ES-I3 (cell line): ENCODE measurements at regions not wholly inside any gene's neighbourhood (a gene's known extent, or its start where the extent isn't known, plus 50 kb on each side); places are given as distances from the start of the nearest gene placed in this dataset.
"Not testable (repeated sequence)": the region's sequence is repeated elsewhere in the genome, so short reads cannot be mapped to it uniquely, and the experiment has no call there.

ENCODE experiments used
- H3K36me3 ChIP-seq: 2 replicates; pipeline ENCODE4 v1.6.1; 2013; ENCODE audit warnings: mild to moderate bottlenecking, low read length, control low read depth, moderate library complexity; ENCODE audit not compliant: insufficient read depth
- H3K4me1 ChIP-seq: 2 replicates; pipeline ENCODE4 v1.6.1; 2013; ENCODE audit warnings: mild to moderate bottlenecking, control low read depth, low read length; ENCODE audit not compliant: insufficient read depth
- H3K9ac ChIP-seq: 2 replicates; pipeline ENCODE4 v1.6.1; 2013; ENCODE audit warnings: low read depth, mild to moderate bottlenecking, low read length, moderate library complexity
- H3K9me3 ChIP-seq: 2 replicates; pipeline ENCODE4 v1.6.1; 2013; ENCODE audit warnings: mild to moderate bottlenecking, low read length, moderate library complexity; ENCODE audit not compliant: control insufficient read depth, insufficient read depth

DNA sequence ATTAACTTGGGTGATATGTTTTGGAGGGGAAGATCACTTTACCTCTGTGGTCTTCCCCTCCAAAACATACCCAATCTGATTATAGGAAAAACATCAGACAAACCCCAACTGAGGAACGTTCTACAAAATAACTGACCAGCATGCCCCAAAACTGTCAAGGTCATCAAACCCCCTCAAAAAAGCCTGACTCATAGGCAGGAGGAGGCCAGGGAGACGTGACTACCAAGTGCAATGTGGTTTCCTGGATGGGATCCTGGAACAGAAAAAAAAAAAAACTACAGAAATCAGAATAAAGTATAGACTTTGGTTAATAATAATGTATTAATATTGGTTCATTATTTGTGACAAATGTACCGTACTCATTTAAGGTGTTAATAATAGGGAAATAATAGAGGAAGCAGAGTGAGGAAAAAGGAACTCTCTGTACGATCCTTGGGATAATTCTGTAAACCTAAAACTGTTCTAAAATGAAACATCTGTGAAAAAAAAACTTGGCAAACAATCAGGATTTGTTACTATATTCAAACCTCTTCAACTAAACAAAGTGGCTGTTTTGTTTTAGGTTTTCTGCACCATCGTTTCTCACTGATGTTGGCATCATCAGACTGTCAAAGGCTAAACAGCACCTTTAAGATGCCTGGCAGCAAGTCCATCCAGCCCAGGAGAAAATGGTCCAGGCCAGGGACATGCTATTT is 266.7 kb upstream of the SDK2 start:
- Histone ChIP-seq H3K9me3 (no peaks in the 10 kb centered on the region), H3K9ac (no peak overlapping the region), H3K36me3 (no peaks in the 10 kb centered on the region), H3K4me1 (no peaks in the 10 kb centered on the region)

DNA sequence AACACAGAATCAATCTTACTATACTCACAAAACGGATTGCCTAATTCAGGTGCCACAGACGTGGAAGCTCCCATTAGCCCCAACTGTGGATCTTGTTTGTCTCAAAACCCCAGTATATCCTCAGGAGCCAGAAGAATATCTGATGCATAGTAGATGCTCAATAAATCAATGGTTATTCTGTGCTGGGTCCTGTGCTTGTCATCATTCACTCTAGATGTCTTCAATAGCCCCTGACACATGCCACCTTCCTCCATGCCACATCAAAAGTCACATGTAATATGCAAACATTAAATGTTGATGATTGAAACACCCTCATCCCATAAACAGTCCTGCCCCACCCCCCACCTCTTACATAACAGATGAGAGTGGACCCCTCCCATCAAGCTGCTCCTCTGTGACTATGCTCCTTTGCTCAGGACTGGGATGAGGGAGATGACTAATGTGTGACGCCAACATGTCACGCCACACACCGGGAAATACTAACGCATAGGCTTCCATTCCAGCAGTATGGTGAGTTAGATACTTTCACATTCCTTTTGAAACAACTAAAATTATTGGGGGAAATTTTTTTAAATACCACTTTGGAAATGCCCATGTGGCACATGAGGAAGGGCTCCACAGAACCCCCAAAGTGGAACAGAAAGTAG is 267.6 kb upstream of the SDK2 start:
- no peaks in the 10 kb centered on the region for H3K36me3 ChIP-seq
- no peaks in the 10 kb centered on the region for H3K9me3 ChIP-seq
- H3K9ac ChIP-seq = no peak overlapping the region
- H3K4me1 ChIP-seq = no peaks in the 10 kb centered on the region

DNA sequence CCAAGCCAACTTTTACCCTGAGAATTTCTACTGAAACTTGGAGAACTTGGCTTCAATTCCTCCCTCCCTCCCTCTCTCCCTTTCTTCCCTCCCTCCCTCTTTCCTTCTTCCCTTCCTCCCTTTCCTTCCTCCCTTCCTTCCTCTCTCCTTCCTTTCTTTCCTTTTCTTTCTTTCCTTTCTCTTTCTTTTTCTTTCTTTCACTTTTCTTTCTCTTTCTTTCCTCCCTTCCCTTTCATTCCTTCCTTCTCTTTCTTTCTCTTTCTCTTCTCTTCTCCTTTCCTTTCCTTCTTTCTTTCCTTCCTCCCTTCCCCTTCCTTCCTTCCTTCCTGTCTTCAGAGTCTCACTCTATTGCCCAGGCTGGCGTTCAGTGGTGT is 268.1 kb upstream of the SDK2 start:
- no peak overlapping the region for H3K9ac ChIP-seq
- no peaks in the 10 kb centered on the region for H3K36me3 ChIP-seq
- H3K9me3 ChIP-seq = no peaks in the 10 kb centered on the region; the same call in 1 of the 2 replicates
- H3K4me1 ChIP-seq = no peaks in the 10 kb centered on the region

DNA sequence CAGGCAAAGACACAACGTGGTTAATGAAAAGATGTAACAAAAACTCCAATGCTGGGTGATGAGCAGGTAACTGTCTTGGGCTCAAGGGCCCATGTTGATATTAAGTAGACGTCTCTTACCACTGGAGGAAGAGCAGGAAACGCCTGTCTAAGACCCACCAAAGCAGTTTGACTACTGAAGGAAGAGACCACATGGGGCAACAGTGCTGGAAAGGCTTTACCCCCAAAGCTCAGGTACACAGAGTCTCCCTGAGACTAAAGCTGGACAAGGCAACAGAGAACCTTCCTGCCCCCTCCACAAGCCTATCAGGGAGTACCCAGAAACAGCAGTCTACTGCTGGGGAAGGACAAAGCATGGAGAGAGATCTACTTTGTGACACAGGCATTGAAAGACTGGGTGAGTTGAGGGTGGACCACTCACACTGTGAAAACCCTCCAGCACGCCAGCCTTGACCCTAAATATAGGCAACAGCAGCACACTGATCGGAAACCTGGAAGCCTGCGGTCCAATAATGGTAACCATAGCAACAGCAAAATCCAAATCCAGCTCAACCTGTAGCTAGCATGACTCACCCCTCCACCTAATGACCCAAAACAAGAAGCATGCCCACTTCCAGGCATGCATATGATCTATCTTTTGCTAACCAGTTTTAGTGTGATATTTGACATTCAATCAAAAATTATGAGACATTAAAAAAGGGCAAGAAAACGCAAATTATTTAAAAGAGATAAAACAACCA is 270.5 kb upstream of the SDK2 start:
- Histone ChIP-seq H3K9me3 (peaks cover 6% of the 10 kb centered on the region; the same call in 1 of the 2 replicates), H3K9ac (no peak overlapping the region), H3K36me3 (no peaks in the 10 kb centered on the region), H3K4me1 (no peaks in the 10 kb centered on the region)

DNA sequence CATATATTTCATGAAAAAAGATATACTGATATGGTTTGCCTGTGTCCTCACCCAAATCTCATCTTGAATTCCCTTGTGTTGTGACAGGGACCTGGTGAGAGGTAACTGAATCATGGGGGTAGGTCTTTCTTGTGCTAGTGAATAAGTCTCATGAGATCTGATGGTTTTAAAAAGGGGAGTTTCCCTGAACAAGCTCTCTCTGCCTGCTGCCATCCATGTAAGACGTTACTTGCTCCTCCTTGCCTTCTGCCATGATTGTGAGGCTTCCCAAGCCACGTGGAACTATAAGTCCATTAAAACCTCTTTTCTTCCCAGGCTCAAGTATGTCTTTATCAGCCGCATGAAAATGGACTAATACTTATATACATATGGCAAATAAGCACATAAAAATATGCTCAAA is 274.8 kb upstream of the SDK2 start:
- H3K9ac ChIP-seq, H3K36me3 ChIP-seq, H3K9me3 ChIP-seq, H3K4me1 ChIP-seq: not testable (repeated sequence)

DNA sequence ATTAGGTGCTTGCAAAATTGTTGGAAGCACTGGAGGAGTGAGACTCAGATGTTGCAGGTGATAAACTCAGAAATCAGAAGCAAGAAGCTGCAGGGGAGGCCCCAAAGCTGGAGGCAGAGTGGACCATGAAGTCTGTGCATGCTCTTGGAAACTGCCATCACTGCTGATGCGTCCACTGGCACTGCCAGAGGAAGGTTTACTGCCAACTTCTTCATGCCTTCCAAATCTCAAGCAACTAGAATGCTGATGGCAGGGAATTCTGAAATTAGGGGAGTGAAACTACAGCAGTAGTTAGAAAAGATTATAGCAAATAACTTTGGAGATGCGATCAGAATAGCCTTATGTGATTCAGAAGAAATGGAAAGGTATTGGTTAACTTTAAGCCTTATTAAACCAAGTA is 277.1 kb upstream of the SDK2 start:
- Histone ChIP-seq H3K4me1 (no peaks in the 10 kb centered on the region), H3K9me3 (peaks cover 6% of the 10 kb centered on the region; the same call in 1 of the 2 replicates), H3K36me3 (no peaks in the 10 kb centered on the region), H3K9ac (no peak overlapping the region)

DNA sequence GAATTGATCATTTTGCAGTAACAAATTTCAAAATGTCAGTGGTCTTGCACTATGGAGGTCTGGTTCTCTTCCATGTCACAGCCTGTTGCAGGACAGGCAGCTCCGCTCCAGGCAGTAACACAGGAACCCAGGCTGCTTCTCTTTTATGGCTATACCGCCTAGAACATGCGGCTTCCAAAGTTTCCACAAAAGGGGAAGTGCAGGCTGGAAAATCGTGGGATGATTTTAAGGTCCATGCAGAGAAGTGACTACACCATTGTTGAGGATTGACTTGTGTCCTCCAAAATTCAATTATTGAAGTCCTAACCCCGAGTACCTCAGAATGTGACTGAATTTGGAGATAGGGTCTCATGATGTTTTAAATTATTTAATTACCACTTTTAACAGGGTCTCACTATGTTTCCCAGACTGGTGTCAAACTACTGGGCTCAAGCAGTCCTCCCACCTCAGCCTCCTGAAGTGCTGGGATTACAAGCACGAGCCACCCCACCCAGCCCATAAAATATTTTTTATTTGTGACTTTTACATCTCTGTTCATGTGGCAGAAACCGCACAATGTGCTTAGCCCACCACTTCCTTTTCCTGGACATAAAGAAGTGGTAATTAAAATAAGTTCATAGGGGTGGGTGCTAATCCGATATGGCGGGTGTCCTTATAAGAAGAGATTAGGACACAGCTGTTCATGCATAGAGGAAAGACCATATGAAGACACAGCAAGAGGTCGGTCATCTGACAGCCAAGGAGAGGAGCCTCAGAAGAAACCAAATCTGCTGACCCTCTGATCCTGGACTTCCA is 279.2 kb upstream of the RPL38 start:
- Histone ChIP-seq H3K9me3 (peaks cover 11% of the 10 kb centered on the region), H3K4me1 (no peaks in the 10 kb centered on the region), H3K36me3 (no peaks in the 10 kb centered on the region), H3K9ac (no peak overlapping the region)

DNA sequence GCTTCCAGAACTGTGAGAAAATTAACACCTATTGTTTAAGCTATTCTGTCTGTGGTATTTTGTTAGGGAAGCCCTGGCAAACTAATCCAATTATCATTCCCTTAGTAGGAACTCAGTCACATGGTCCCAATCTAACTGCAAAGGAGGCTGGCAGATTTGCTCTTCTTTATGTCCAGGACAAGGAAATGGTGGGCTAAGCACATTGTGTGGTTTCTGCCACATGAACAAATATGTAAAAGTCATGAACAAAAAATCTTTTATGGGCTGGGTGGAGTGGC is 278.6 kb upstream of the RPL38 start:
- Histone ChIP-seq H3K9me3 (peaks cover 8% of the 10 kb centered on the region), H3K9ac (no peak overlapping the region), H3K4me1 (no peaks in the 10 kb centered on the region), H3K36me3 (no peaks in the 10 kb centered on the region)

DNA sequence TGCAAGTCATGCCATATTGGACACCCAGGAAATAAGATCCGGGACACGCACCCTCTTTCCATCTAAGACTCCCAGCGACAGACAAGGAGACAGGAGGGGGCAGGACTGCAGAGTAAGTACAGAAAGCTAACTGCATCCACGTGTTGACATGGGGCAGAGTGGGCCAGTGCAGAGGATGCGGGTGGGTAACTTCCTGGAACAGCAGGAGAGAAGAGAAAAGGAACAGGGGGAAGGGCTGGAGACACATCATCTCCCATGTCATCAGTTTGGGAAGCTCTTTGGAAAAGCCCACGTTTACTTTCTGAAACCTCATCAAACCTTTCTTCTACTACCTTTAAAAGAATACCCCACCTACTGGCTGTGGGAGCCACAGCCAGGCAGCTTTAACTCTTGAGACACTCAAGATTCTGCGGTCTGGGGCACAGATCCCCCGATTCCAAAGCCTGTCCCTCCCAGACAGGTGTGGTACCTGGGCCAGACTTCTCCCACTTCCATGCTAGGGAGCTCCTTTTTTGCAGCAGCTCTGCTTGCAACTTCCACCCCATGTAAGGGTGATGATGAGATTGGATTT is 273.5 kb upstream of the RPL38 start:
- Histone ChIP-seq H3K36me3 (no peaks in the 10 kb centered on the region), H3K9me3 (peaks cover 8% of the 10 kb centered on the region), H3K9ac (no peak overlapping the region), H3K4me1 (peaks cover 5% of the 10 kb centered on the region; the same call in 1 of the 2 replicates)

DNA sequence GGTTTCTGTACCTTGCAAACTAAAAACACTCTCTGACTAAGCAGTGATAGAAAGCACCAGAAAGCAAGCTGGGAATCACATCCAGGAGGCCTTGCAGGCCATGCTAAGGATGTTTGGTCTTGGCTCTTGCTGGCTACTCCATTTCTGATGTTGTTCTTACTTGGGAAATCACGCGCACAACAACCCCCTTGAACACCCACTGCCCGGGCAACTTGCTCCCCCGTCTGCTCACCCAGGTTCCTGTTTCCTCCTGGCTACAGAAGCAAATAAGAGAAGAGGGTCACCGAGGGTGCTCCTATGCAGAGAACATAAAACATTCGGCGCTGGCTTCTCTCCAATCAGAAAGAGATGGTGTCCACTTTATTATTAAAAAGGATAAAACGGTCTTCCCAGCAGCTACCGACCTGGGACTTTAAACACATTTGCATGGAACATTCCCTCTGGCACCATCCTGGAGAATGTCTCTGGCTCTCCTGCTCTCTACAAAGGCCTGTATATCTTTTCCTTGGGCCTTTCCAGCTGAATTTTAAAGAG is 271.2 kb upstream of the RPL38 start:
- H3K9ac ChIP-seq = no peak overlapping the region
- H3K9me3 ChIP-seq = peaks cover 8% of the 10 kb centered on the region
- H3K36me3 ChIP-seq = no peaks in the 10 kb centered on the region
- H3K4me1 ChIP-seq = peaks cover 5% of the 10 kb centered on the region; the same call in 1 of the 2 replicates

DNA sequence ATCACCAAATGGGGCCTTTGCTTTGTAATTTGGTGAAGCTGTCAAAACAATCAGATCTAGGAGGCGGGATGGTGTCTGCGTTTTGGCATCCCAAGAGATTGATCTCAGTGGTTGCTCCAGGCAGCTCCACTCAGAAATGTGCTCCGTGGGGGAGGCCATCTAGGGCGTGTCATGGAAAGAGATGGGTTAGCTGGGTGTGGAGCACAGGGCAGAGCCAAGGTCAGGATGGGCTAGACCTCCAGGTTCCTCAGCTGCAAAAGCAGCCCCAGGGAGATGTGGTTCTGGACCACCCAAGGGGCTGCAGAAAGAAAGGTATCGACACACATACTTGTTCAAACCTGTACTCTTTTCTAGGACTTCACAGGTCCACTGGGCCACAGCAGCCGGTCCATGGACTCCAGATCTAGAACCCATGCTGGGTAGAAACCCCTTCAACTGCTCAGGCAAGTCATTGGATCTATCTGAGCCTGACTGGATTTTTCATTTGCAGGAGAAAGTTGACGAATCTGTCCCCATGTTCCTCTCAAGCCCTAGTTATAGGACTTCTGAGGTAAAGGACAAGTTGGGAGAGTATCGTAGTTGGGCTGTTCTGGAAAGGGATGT is 270.2 kb upstream of the RPL38 start:
- H3K9me3 ChIP-seq = peaks cover 4% of the 10 kb centered on the region
- no peak overlapping the region for H3K9ac ChIP-seq
- H3K36me3 ChIP-seq = no peaks in the 10 kb centered on the region

DNA sequence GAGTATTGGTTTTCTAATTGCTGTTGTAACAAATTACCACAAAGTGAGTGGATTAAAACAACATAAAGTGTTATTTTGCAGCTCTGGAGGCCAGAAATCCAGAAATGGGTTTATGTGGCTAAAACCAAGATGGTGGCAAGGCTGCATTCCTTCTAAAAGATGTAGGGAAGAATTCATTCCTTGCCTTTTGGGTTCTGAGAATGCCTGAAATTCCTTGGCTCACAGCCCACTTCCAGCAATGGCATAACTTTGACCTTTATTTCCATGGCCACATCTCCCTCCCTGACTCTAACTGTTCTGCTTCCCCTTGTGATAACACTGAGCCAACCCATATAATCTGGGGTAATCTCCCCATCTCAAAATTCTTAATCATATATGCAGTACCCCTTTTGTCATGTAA is 269.6 kb upstream of the RPL38 start:
- Histone ChIP-seq H3K9ac (no peak overlapping the region), H3K9me3 (no peaks in the 10 kb centered on the region), H3K4me1 (peaks cover 5% of the 10 kb centered on the region; the same call in 1 of the 2 replicates), H3K36me3 (no peaks in the 10 kb centered on the region)

More for the DNA sequence above, 270.2 kb upstream of the RPL38 start:
- H3K4me1 ChIP-seq = peaks cover 5% of the 10 kb centered on the region; the same call in 1 of the 2 replicates

DNA sequence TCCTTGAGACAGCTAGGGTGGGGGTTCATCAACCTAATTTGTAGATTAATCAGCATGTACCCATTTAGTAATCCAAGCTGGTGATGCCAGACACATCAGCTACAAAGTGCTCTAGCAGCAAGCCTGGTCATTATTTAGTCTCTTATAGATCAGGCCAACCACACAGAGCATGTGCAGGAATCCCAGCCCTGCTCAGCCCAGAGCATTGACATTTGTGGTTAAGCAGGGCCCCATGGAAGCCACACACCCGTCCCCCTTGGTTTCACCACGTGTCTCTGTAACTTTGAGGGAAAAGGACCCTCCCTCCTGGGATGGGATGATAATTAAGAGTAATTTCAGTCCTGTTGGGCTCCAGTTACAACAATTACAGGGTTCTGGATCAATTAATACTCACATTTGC is 268.8 kb upstream of the RPL38 start:
- Histone ChIP-seq H3K4me1 (peaks cover 5% of the 10 kb centered on the region; the same call in 1 of the 2 replicates), H3K9me3 (no peaks in the 10 kb centered on the region), H3K9ac (no peak overlapping the region), H3K36me3 (no peaks in the 10 kb centered on the region)
